K562 (cell line): ENCODE measurements at regions not wholly inside any gene's neighbourhood (a gene's known extent, or its start where the extent isn't known, plus 50 kb on each side); places are given as distances from the start of the nearest gene placed in this dataset.

Experiments used
- ATAC-seq: fragments of 200-7000 bp; cut with Tn5 transposase; 3 replicates; pipeline ENCODE4 v1.9.1; 2020; ENCODE audit warnings: moderate library complexity
- BruUV-seq: library from RNA; stranded (reverse); fragments of 400-500 nt; replicated peaks from 2 replicates; lab custom pipeline; 2021; lab: Mats Ljungman, UMichigan
- CTCF ChIA-PET: fragments of 300-600 bp; formaldehyde crosslinking; extraction: SDS; loops from one replicate; lab custom pipeline; 2021; ENCODE audit warnings: low intra/inter-chr PET ratio; lab: Yijun Ruan, JAX
- POLR2A ChIA-PET: fragments of 300-600, 350-650 bp; sonication (Branson Sonifier 250); formaldehyde crosslinking; extraction: SDS; loops from one replicate; lab custom pipeline; 2021; ENCODE audit warnings: antibody characterized with exemption, inconsistent platforms; lab: Yijun Ruan, JAX
- DNase-seq, 4 experiments: peaks; one replicate each; pipeline versions ENCODE4 v3.0.0 to v3.0.0-alpha.2; 2011 to 2018; ENCODE audit warnings: low spot score in 3 of 4, mixed read lengths in 3 of 4; ENCODE audit errors: extremely low read depth in 1 of 4
- FAIRE-seq: peaks from 2 replicates; lab custom pipeline; 2011; peaks lifted over from hg19 to GRCh38; lab: Jason Lieb, UNC
- H2AFZ ChIP-seq: 2 replicates; pipeline ENCODE4 v1.6.0; 2011; ENCODE audit warnings: low read depth, low read length, control low read depth, inconsistent platforms
- H3K27ac ChIP-seq: fragments of 200-600 bp; 3 replicates; pipeline ENCODE4 v1.8.0; 2011; ENCODE audit warnings: low read depth, mild to moderate bottlenecking, control low read depth, inconsistent platforms, low read length, moderate library complexity, mixed read lengths; ENCODE audit errors: extremely low read depth
- H3K27me3 ChIP-seq, 2 experiments: fragments of 300-600 bp in 1 of 2; 2 replicates in 1 of 2; 3 replicates in 1 of 2; pipeline versions ENCODE4 v1.6.0 to v1.8.0; 2011; ENCODE audit warnings: inconsistent platforms in 2 of 2, low read length in 2 of 2, mild to moderate bottlenecking in 1 of 2, mixed read lengths in 1 of 2, moderate library complexity in 1 of 2; ENCODE audit not compliant: control insufficient read depth in 2 of 2, insufficient read depth in 2 of 2
- H3K36me3 ChIP-seq: fragments of 300-600 bp; 3 replicates; pipeline ENCODE4 v1.8.0; 2011; ENCODE audit warnings: mild to moderate bottlenecking, low read length, inconsistent platforms; ENCODE audit not compliant: control insufficient read depth, insufficient read depth
- H3K4me1 ChIP-seq, 2 experiments: fragments of 200-600 bp in 1 of 2; replicated peaks in 1 of 2; 2 replicates in 1 of 2; 3 replicates in 1 of 2; pipeline versions ENCODE4 v1.5.1 to v1.8.0; 2011; ENCODE audit warnings: inconsistent platforms in 2 of 2, low read length in 2 of 2, mild to moderate bottlenecking in 1 of 2, mixed read lengths in 1 of 2, moderate library complexity in 1 of 2; ENCODE audit not compliant: control insufficient read depth in 2 of 2, insufficient read depth in 2 of 2
- H3K4me2 ChIP-seq: 2 replicates; pipeline ENCODE4 v1.6.1; 2011; ENCODE audit warnings: low read length, control low read depth, inconsistent platforms, mixed read lengths; ENCODE audit not compliant: insufficient read depth
- H3K4me3 ChIP-seq: fragments of 200-600 bp; sonication (generic), shearing (Covaris generic); 2 replicates; pipeline ENCODE4 v1.5.1; 2016; ENCODE audit warnings: control low read depth, inconsistent platforms
- H3K79me2 ChIP-seq: fragments of 200-600 bp; 3 replicates; pipeline ENCODE4 v1.8.0; 2011; ENCODE audit warnings: low read length, inconsistent platforms; ENCODE audit not compliant: control insufficient read depth, insufficient read depth
- H3K9ac ChIP-seq, 2 experiments: 2 replicates each; pipeline versions ENCODE4 v1.6.0 to v1.6.1; 2011; ENCODE audit warnings: low read depth in 2 of 2, low read length in 2 of 2, control low read depth in 1 of 2, inconsistent platforms in 1 of 2, mild to moderate bottlenecking in 1 of 2, mixed read lengths in 1 of 2; ENCODE audit not compliant: insufficient read depth in 1 of 2
- H3K9me1 ChIP-seq: one replicate; pipeline ENCODE4 v1.6.0; 2011; ENCODE audit warnings: inconsistent platforms, mild to moderate bottlenecking, low read length, moderate library complexity; ENCODE audit not compliant: control insufficient read depth, insufficient read depth
- H3K9me3 ChIP-seq: replicated peaks from 2 replicates; pipeline ENCODE4 v1.5.1; 2011; ENCODE audit warnings: low read depth, low read length, inconsistent platforms; ENCODE audit not compliant: control insufficient read depth, insufficient read depth
- H4K20me1 ChIP-seq: replicated peaks from 2 replicates; pipeline ENCODE4 v1.6.1; 2011; ENCODE audit warnings: low read length, inconsistent platforms, mixed read lengths; ENCODE audit not compliant: control insufficient read depth, insufficient read depth
- CBFA2T2 ChIP-seq: fragments of 450-650 bp; conservative IDR thresholded peaks from 2 replicates; pipeline ENCODE4 v1.6.1; 2017; ENCODE audit warnings: mild to moderate bottlenecking
- FOXM1 ChIP-seq, 2 experiments: fragments of 450-650 bp in 1 of 2; sonication (generic) in 1 of 2; formaldehyde crosslinking in 1 of 2; IDR thresholded peaks; 2 replicates each; pipeline versions ENCODE4 v1.6.1 to v1.9.0; 2017 to 2022; ENCODE audit warnings: low read depth in 2 of 2, mild to moderate bottlenecking in 2 of 2, missing genetic modification reagents in 1 of 2, moderate library complexity in 1 of 2
- GATAD2A ChIP-seq: fragments of 450-650 bp; IDR thresholded peaks from 2 replicates; pipeline ENCODE4 v1.6.1; 2017
- KLF16 ChIP-seq: IDR thresholded peaks from 2 replicates; pipeline ENCODE4 v1.6.1; 2016; ENCODE audit warnings: antibody characterized with exemption
- MCM5 ChIP-seq: fragments of 450-650 bp; IDR thresholded peaks from 2 replicates; pipeline ENCODE4 v1.6.1; 2016; ENCODE audit warnings: low read depth
- NCOR1 ChIP-seq: fragments of 450-650 bp; IDR thresholded peaks from 2 replicates; pipeline ENCODE4 v1.6.1; 2016; ENCODE audit warnings: mild to moderate bottlenecking, moderate library complexity
- POLR2H ChIP-seq: IDR thresholded peaks from 2 replicates; pipeline ENCODE4 v1.6.1; 2016; ENCODE audit warnings: missing genetic modification characterization, low read depth, mild to moderate bottlenecking, control low read depth, missing compliant biosample characterization, moderate library complexity
- PTRF ChIP-seq: fragments of 450-650 bp; IDR thresholded peaks from 2 replicates; pipeline ENCODE4 v1.6.1; 2016; ENCODE audit warnings: mild to moderate bottlenecking, missing genetic modification characterization, missing compliant biosample characterization
- TAF9B ChIP-seq: fragments of 450-650 bp; IDR thresholded peaks from 2 replicates; pipeline ENCODE4 v1.6.1; 2018; ENCODE audit warnings: mild to moderate bottlenecking; ENCODE audit not compliant: partially characterized antibody
- TAL1 ChIP-seq: fragments of 450-650 bp; IDR thresholded peaks from 2 replicates; pipeline ENCODE4 v1.6.1; 2016; ENCODE audit warnings: mild to moderate bottlenecking
- TEAD2 ChIP-seq: fragments of 450-650 bp; IDR thresholded peaks from 2 replicates; pipeline ENCODE4 v1.6.1; 2016; ENCODE audit warnings: missing genetic modification characterization, control low read depth, missing compliant biosample characterization
- TSC22D4 ChIP-seq: fragments of 450-650 bp; IDR thresholded peaks from 2 replicates; pipeline ENCODE4 v1.6.1; 2016; ENCODE audit warnings: missing genetic modification characterization, missing biosample characterization, control low read depth
- XRCC5 ChIP-seq: fragments of 200-400 bp; formaldehyde crosslinking; IDR thresholded peaks from 2 replicates; pipeline ENCODE4 v1.6.1; 2017; ENCODE audit warnings: low read depth, mild to moderate bottlenecking, low read length
- ZFPM2 ChIP-seq: fragments of 250-450 bp; sonication (Bioruptor Pico); IDR thresholded peaks from 2 replicates; pipeline ENCODE4 v1.5.1; 2022; ENCODE audit warnings: mild to moderate bottlenecking
- ZSCAN29 ChIP-seq: fragments of 450-650 bp; IDR thresholded peaks from 2 replicates; pipeline ENCODE4 v1.6.1; 2017
- WGBS: fragments of 100-300 bp; shearing (Covaris generic); methylation state at CpG from one replicate; pipeline ENCODE4 v1.1.6; 2016; ENCODE audit warnings: low coverage, mixed read lengths; ENCODE audit not compliant: insufficient coverage; ENCODE audit errors: missing lambda C conversion rate; 5-methylcytosine and 5-hydroxymethylcytosine counted together
- in situ Hi-C: fragments of 300-500 bp; cut with MboI; formaldehyde crosslinking; loops from 4 replicates; pipeline ENCODE4 v1.15.0; 2018; ENCODE audit warnings: inconsistent platforms, mixed read lengths
- intact Hi-C: fragments of 100-400 bp; cut with micrococcal nuclease; formaldehyde crosslinking; loops from 2 replicates; pipeline ENCODE4 v1.14.2; 2022
- TF ChIP-seq, protein P1 (sequence below): fragments of 250-450 bp; sonication (Bioruptor Pico); IDR thresholded peaks from 2 replicates; pipeline ENCODE4 v1.6.1; 2021; ENCODE audit warnings: mild to moderate bottlenecking
- TF ChIP-seq, protein P2 (sequence below): fragments of 450-650 bp; formaldehyde crosslinking; IDR thresholded peaks from 2 replicates; pipeline ENCODE4 v1.4.0; 2020; ENCODE audit warnings: mild to moderate bottlenecking, mixed read lengths
- TF ChIP-seq, protein P3 (sequence below): sonication (generic); formaldehyde crosslinking; IDR thresholded peaks from 2 replicates; pipeline ENCODE4 v1.8.0; 2022; ENCODE audit warnings: missing genetic modification reagents, mild to moderate bottlenecking, moderate library complexity, borderline replicate concordance
- TF ChIP-seq, protein P4 (sequence below): fragments of 250-450 bp; sonication (Bioruptor Pico); IDR thresholded peaks from 2 replicates; pipeline ENCODE4 v1.8.0; 2022; ENCODE audit warnings: inconsistent platforms, mild to moderate bottlenecking, moderate library complexity, borderline replicate concordance

DNA sequence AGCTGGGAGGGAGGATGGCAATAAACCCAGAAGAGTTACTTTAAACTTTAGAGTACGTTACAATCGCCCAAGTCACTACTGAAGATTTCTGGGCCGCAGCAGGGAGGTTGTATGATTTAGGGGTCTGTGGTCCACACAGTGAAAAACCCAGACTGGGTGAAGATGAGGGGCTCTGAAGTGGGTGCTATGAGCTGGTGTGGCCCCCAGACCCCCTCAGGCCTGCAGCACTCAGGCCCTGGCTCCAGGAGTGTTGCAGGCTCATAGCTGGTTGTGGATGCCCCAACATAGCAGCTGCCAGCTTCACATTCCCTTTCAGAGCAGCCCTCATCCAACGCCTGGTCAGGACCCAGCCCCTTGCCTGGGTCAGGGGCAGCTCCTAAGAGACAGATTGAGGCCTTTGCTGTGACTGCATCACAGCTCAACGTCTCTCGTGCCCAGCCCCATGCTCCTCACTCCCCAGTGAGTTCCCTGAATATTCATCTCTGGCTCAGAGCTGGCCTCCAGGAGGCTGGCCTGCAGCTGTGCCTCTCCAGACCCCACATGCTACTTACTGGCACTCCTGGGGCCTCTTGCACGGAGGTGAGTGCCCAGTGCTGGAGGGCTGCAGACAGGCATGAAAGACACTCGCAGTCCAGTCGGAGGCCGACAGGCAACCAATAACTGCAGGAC lies 94.5 kb upstream of the MYCN start:
- Histone ChIP-seq H3K79me2 (no peaks in the 10 kb centered on the region), H2AFZ (no peak overlapping the region), H3K4me2 (no peak overlapping the region), H3K9me3 (no peaks in the 10 kb centered on the region), H3K27me3 (peaks cover 18 to 57% of the 10 kb centered on the region in 2 experiments; a peak in 4 of 5 replicates), H3K9me1 (no peaks in the 10 kb centered on the region), H4K20me1 (peaks cover 5% of the 10 kb centered on the region; the same call in 1 of the 2 replicates), H3K9ac (no peak overlapping the region), H3K36me3 (no peaks in the 10 kb centered on the region), H3K4me3 (no peak overlapping the region), H3K4me1 (peaks cover 0 to 5% of the 10 kb centered on the region in 2 experiments; a peak in 1 of 5 replicates), H3K27ac (no peak overlapping the region)
- DNase-seq (no peak), ATAC-seq (no peak), FAIRE-seq (no peak)
- under 1% methylated on average over 10 of the region's 10 CpGs for WGBS
- intact Hi-C loops = no loop called here
- no TSS peak for BruUV-seq
- in situ Hi-C loops = no loop called here
- ChIA-PET CTCF (no interaction called here), POLR2A (interaction anchor here (0.6 kb wide), 1 partner anchor 75 kb away, joined by 3 read pairs; no protein-coding TSS in a partner anchor)
- no peak for TF ChIP-seq CBFA2T2
- no peak for TF ChIP-seq FOXM1 (IDR thresholded peaks at IDR 0.05; ENCODE audit: low read depth)
- no peak for TF ChIP-seq FOXM1 (CRISPR knock-in tag; IDR thresholded peaks at IDR 0.05; ENCODE audit: low read depth)
- TF ChIP-seq TEAD2 (tag) = no peak
- no peak for TF ChIP-seq ZSCAN29
- TF ChIP-seq, protein P1, sequence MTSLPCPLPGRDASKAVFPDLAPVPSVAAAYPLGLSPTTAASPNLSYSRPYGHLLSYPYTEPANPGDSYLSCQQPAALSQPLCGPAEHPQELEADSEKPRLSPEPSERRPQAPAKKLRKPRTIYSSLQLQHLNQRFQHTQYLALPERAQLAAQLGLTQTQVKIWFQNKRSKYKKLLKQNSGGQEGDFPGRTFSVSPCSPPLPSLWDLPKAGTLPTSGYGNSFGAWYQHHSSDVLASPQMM (CRISPR knock-in tag) = no peak
- TF ChIP-seq ZFPM2 (CRISPR knock-in tag) = no peak
- TF ChIP-seq, protein P2, sequence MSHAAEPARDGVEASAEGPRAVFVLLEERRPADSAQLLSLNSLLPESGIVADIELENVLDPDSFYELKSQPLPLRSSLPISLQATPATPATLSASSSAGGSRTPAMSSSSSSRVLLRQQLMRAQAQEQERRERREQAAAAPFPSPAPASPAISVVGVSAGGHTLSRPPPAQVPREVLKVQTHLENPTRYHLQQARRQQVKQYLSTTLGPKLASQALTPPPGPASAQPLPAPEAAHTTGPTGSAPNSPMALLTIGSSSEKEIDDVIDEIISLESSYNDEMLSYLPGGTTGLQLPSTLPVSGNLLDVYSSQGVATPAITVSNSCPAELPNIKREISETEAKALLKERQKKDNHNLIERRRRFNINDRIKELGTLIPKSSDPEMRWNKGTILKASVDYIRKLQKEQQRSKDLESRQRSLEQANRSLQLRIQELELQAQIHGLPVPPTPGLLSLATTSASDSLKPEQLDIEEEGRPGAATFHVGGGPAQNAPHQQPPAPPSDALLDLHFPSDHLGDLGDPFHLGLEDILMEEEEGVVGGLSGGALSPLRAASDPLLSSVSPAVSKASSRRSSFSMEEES (CRISPR knock-in tag) = no peak
- TF ChIP-seq TSC22D4 (tag) = no peak
- TF ChIP-seq NCOR1 = no peak
- TF ChIP-seq, protein P3, sequence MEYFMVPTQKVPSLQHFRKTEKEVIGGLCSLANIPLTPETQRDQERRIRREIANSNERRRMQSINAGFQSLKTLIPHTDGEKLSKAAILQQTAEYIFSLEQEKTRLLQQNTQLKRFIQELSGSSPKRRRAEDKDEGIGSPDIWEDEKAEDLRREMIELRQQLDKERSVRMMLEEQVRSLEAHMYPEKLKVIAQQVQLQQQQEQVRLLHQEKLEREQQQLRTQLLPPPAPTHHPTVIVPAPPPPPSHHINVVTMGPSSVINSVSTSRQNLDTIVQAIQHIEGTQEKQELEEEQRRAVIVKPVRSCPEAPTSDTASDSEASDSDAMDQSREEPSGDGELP = no peak
- TF ChIP-seq KLF16 = no peak
- TF ChIP-seq GATAD2A = no peak
- TF ChIP-seq TAF9B = no peak
- TF ChIP-seq POLR2H = no peak
- no peak for TF ChIP-seq TAL1
- no peak for TF ChIP-seq XRCC5
- no peak for TF ChIP-seq PTRF (tag)
- TF ChIP-seq MCM5 = no peak
- TF ChIP-seq, protein P4, sequence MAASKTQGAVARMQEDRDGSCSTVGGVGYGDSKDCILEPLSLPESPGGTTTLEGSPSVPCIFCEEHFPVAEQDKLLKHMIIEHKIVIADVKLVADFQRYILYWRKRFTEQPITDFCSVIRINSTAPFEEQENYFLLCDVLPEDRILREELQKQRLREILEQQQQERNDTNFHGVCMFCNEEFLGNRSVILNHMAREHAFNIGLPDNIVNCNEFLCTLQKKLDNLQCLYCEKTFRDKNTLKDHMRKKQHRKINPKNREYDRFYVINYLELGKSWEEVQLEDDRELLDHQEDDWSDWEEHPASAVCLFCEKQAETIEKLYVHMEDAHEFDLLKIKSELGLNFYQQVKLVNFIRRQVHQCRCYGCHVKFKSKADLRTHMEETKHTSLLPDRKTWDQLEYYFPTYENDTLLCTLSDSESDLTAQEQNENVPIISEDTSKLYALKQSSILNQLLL = no peak
